WTC11 (cell line): ENCODE measurements at regions not wholly inside any gene's neighbourhood (a gene's known extent, or its start where the extent isn't known, plus 50 kb on each side); places are given as distances from the start of the nearest gene placed in this dataset.

Source experiments
- ATAC-seq: fragments of 200-7000 bp; cut with Tn5 transposase; 2 replicates; pipeline ENCODE4 v1.10.0; 2021; ENCODE audit warnings: mild to moderate bottlenecking, moderate library complexity
- CTCF ChIA-PET: fragments of 300-600 bp; sonication (Branson Sonifier 250); formaldehyde crosslinking; loops from one replicate; lab custom pipeline; 2021; ENCODE audit warnings: antibody characterized with exemption; lab: Charles Lee
- POLR2A ChIA-PET: fragments of 350-600 bp; sonication (Branson Sonifier 250); formaldehyde crosslinking; loops from one replicate; lab custom pipeline; 2021; ENCODE audit warnings: antibody characterized with exemption; lab: Charles Lee
- DNase-seq: peaks from one replicate; pipeline ENCODE4 v3.0.0; 2021; ENCODE audit warnings: low spot score
- H3K27ac Mint-ChIP-seq: 2 replicates; pipeline ENCODE4 v1.8.0; 2021; ENCODE audit warnings: mixed read lengths
- H3K27me3 Mint-ChIP-seq: 2 replicates; pipeline ENCODE4 v1.8.0; 2021; ENCODE audit warnings: low read depth, mild to moderate bottlenecking, moderate library complexity, mixed read lengths
- H3K36me3 Mint-ChIP-seq: 2 replicates; pipeline ENCODE4 v1.8.0; 2021; ENCODE audit warnings: mixed read lengths
- H3K4me1 Mint-ChIP-seq: 2 replicates; pipeline ENCODE4 v1.8.0; 2022; ENCODE audit warnings: mixed read lengths
- H3K4me3 Mint-ChIP-seq: 2 replicates; pipeline ENCODE4 v1.8.0; 2021; ENCODE audit warnings: mild to moderate bottlenecking, moderate library complexity, mixed read lengths
- H3K9me3 Mint-ChIP-seq: 2 replicates; pipeline ENCODE4 v1.8.0; 2021; ENCODE audit warnings: mixed read lengths
- CBFB ChIP-seq: sonication (generic); formaldehyde crosslinking; IDR thresholded peaks from 2 replicates; pipeline ENCODE4 v1.8.1; 2022; ENCODE audit warnings: mild to moderate bottlenecking, low read depth, missing genetic modification reagents
- KAT7 ChIP-seq: sonication (generic); formaldehyde crosslinking; IDR thresholded peaks from 2 replicates; pipeline ENCODE4 v1.8.1; 2023; ENCODE audit warnings: missing genetic modification reagents, mild to moderate bottlenecking, borderline replicate concordance
- MYBL2 ChIP-seq: sonication (generic); formaldehyde crosslinking; IDR thresholded peaks from 2 replicates; pipeline ENCODE4 v1.8.1; 2023; ENCODE audit warnings: mild to moderate bottlenecking, moderate library complexity, missing genetic modification reagents
- NFATC4 ChIP-seq: fragments of 250-450 bp; sonication (Bioruptor Pico); IDR thresholded peaks from 2 replicates; pipeline ENCODE4 v1.9.0; 2021; ENCODE audit warnings: mild to moderate bottlenecking
- SP1 ChIP-seq: sonication (generic); formaldehyde crosslinking; conservative IDR thresholded peaks from 2 replicates; pipeline ENCODE4 v1.8.1; 2022; ENCODE audit warnings: missing genetic modification reagents
- ZNF219 ChIP-seq: sonication (generic); formaldehyde crosslinking; IDR thresholded peaks from 2 replicates; pipeline ENCODE4 v1.8.0; 2023; ENCODE audit warnings: missing genetic modification reagents, mild to moderate bottlenecking, borderline replicate concordance
- ZNF416 ChIP-seq: fragments of 250-450 bp; sonication (Bioruptor Pico); IDR thresholded peaks from 2 replicates; pipeline ENCODE4 v1.9.0; 2021; ENCODE audit warnings: mild to moderate bottlenecking, inconsistent platforms
- TF ChIP-seq, protein P1 (sequence below): fragments of 250-450 bp; sonication (Bioruptor Pico); IDR thresholded peaks from 2 replicates; pipeline ENCODE4 v1.9.0; 2021; ENCODE audit warnings: mild to moderate bottlenecking
- TF ChIP-seq, protein P2 (sequence below): fragments of 250-450 bp; sonication (Bioruptor Pico); IDR thresholded peaks from 2 replicates; pipeline ENCODE4 v1.8.0; 2021; ENCODE audit warnings: mild to moderate bottlenecking
- TF ChIP-seq, protein P3 (sequence below): fragments of 200-600 bp; IDR thresholded peaks from 2 replicates; pipeline ENCODE4 v1.8.0; 2022; ENCODE audit warnings: antibody characterized with exemption
- TF ChIP-seq, protein P4 (sequence below): sonication (generic); formaldehyde crosslinking; conservative IDR thresholded peaks from 2 replicates; pipeline ENCODE4 v1.8.1; 2022; ENCODE audit warnings: mild to moderate bottlenecking, missing genetic modification reagents
- TF ChIP-seq, protein P5 (sequence below): sonication (generic); formaldehyde crosslinking; IDR thresholded peaks from 2 replicates; pipeline ENCODE4 v1.8.0; 2022; ENCODE audit warnings: missing genetic modification reagents

DNA sequence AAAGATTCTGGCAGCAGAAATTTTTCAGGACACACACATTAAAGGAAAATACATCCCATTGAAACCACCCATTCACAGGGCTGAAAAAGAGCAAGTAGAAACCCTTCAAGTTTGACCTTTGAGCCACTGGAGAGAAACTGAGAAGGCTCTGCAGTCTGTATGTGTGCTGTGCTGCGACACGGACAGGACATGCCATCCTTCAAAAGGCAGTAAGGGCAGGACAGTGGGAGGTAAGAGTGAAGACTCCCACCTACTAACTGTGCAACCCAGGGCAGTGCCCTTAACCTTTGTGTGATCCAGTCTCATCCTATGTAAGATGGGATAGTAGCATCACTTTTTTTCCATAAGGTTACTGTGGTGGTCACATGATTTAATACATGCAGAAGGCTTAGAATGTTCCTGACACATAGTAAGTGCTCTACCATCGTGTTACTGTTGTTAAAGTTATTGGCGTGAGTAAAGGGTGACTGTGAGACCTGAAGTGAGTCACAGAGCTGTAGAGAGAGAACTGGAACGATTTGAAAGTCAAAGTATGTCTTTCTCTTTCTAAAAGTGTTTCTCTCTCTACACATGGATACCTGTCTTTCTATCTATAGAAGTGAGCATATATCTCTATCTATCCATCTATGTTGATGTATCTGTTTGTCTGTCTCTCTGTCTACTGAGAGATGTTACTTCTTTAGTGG lies 153.7 kb upstream of the OLIG3 start (continued):
- TF ChIP-seq, protein P1, sequence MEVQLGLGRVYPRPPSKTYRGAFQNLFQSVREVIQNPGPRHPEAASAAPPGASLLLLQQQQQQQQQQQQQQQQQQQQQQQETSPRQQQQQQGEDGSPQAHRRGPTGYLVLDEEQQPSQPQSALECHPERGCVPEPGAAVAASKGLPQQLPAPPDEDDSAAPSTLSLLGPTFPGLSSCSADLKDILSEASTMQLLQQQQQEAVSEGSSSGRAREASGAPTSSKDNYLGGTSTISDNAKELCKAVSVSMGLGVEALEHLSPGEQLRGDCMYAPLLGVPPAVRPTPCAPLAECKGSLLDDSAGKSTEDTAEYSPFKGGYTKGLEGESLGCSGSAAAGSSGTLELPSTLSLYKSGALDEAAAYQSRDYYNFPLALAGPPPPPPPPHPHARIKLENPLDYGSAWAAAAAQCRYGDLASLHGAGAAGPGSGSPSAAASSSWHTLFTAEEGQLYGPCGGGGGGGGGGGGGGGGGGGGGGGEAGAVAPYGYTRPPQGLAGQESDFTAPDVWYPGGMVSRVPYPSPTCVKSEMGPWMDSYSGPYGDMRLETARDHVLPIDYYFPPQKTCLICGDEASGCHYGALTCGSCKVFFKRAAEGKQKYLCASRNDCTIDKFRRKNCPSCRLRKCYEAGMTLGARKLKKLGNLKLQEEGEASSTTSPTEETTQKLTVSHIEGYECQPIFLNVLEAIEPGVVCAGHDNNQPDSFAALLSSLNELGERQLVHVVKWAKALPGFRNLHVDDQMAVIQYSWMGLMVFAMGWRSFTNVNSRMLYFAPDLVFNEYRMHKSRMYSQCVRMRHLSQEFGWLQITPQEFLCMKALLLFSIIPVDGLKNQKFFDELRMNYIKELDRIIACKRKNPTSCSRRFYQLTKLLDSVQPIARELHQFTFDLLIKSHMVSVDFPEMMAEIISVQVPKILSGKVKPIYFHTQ (CRISPR knock-in tag): no peak
- no peak for TF ChIP-seq ZNF219 (CRISPR knock-in tag)
- TF ChIP-seq ZNF416 (CRISPR knock-in tag): no peak
- TF ChIP-seq, protein P2, sequence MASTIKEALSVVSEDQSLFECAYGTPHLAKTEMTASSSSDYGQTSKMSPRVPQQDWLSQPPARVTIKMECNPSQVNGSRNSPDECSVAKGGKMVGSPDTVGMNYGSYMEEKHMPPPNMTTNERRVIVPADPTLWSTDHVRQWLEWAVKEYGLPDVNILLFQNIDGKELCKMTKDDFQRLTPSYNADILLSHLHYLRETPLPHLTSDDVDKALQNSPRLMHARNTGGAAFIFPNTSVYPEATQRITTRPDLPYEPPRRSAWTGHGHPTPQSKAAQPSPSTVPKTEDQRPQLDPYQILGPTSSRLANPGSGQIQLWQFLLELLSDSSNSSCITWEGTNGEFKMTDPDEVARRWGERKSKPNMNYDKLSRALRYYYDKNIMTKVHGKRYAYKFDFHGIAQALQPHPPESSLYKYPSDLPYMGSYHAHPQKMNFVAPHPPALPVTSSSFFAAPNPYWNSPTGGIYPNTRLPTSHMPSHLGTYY: no peak
- TF ChIP-seq, protein P3, sequence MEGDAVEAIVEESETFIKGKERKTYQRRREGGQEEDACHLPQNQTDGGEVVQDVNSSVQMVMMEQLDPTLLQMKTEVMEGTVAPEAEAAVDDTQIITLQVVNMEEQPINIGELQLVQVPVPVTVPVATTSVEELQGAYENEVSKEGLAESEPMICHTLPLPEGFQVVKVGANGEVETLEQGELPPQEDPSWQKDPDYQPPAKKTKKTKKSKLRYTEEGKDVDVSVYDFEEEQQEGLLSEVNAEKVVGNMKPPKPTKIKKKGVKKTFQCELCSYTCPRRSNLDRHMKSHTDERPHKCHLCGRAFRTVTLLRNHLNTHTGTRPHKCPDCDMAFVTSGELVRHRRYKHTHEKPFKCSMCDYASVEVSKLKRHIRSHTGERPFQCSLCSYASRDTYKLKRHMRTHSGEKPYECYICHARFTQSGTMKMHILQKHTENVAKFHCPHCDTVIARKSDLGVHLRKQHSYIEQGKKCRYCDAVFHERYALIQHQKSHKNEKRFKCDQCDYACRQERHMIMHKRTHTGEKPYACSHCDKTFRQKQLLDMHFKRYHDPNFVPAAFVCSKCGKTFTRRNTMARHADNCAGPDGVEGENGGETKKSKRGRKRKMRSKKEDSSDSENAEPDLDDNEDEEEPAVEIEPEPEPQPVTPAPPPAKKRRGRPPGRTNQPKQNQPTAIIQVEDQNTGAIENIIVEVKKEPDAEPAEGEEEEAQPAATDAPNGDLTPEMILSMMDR: no peak
- TF ChIP-seq, protein P4, sequence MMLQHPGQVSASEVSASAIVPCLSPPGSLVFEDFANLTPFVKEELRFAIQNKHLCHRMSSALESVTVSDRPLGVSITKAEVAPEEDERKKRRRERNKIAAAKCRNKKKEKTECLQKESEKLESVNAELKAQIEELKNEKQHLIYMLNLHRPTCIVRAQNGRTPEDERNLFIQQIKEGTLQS (CRISPR knock-in tag): no peak
- TF ChIP-seq NFATC4 (CRISPR knock-in tag): no peak

DNA sequence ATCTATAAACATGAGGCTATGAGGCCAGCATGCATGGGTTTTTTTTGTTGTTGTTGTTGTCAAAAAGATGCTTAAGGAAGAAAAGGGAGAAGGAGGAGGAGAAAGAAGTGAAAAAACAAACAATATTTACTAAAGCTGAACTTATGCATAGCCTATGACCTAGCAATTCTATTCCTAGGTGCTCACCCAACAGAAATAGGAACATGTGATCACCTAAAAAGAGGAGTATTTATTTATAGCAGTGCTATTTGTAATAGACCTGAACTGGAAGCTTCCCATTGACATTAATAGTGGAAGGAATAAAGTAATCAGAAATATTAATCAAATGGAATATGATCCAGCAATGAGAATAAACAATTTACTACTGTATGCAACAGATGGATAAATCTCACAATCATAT lies 156.5 kb upstream of the OLIG3 start:
- ChIA-PET POLR2A (no interaction called here), CTCF (no interaction called here)
- H3K27ac Mint-ChIP-seq: no peak overlapping the region
- peaks cover 43% of the 10 kb centered on the region for H3K9me3 Mint-ChIP-seq
- H3K4me1 Mint-ChIP-seq: no peaks in the 10 kb centered on the region
- no peaks in the 10 kb centered on the region; the same call in 1 of the 2 replicates for H3K27me3 Mint-ChIP-seq
- TF ChIP-seq KAT7 (CRISPR knock-in tag) (no peak), MYBL2 (CRISPR knock-in tag) (no peak), SP1 (no peak), CBFB (CRISPR knock-in tag) (no peak), NFATC4 (CRISPR knock-in tag) (no peak)
- peaks cover 35% of the 10 kb centered on the region for H3K36me3 Mint-ChIP-seq
- ATAC-seq: no peak
- no peak overlapping the region for H3K4me3 Mint-ChIP-seq
- no peak for DNase-seq

DNA sequence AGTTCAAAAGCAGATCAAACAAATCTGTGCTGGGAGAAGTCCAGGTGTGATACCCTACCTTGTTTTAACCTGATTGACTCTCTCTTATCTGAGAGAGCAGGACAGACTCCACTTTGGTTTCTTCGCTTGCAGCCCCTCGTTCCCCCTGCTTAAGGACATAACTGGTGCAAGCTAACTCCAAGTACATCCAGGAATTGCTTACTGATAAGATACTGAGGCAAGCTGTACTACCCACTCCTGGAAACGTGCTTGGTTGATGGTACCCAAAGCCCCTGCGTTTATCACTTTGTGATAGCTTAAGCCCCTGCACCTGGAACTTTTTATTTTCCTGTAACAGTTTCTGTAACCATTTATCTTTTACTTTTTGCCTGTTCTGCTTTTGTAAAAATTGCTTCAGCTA lies 157.0 kb upstream of the OLIG3 start:
- ATAC-seq: no peak
- no peak overlapping the region for H3K4me3 Mint-ChIP-seq
- no peak overlapping the region for H3K27ac Mint-ChIP-seq
- no peaks in the 10 kb centered on the region for H3K4me1 Mint-ChIP-seq
- peaks cover 47% of the 10 kb centered on the region for H3K9me3 Mint-ChIP-seq
- H3K36me3 Mint-ChIP-seq: peaks cover 40% of the 10 kb centered on the region
- H3K27me3 Mint-ChIP-seq: no peaks in the 10 kb centered on the region; the same call in 1 of the 2 replicates
- DNase-seq: no peak
- ChIA-PET CTCF (no interaction called here), POLR2A (no interaction called here)
- TF ChIP-seq, protein P5, sequence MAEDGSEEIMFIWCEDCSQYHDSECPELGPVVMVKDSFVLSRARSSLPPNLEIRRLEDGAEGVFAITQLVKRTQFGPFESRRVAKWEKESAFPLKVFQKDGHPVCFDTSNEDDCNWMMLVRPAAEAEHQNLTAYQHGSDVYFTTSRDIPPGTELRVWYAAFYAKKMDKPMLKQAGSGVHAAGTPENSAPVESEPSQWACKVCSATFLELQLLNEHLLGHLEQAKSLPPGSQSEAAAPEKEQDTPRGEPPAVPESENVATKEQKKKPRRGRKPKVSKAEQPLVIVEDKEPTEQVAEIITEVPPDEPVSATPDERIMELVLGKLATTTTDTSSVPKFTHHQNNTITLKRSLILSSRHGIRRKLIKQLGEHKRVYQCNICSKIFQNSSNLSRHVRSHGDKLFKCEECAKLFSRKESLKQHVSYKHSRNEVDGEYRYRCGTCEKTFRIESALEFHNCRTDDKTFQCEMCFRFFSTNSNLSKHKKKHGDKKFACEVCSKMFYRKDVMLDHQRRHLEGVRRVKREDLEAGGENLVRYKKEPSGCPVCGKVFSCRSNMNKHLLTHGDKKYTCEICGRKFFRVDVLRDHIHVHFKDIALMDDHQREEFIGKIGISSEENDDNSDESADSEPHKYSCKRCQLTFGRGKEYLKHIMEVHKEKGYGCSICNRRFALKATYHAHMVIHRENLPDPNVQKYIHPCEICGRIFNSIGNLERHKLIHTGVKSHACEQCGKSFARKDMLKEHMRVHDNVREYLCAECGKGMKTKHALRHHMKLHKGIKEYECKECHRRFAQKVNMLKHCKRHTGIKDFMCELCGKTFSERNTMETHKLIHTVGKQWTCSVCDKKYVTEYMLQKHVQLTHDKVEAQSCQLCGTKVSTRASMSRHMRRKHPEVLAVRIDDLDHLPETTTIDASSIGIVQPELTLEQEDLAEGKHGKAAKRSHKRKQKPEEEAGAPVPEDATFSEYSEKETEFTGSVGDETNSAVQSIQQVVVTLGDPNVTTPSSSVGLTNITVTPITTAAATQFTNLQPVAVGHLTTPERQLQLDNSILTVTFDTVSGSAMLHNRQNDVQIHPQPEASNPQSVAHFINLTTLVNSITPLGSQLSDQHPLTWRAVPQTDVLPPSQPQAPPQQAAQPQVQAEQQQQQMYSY (CRISPR knock-in tag): no peak
